Activated T-cell treated with anti-CD3 and anti-CD28 coated beads for 1 hour (primary cell): ENCODE measurements at regions not wholly inside any gene's neighbourhood (a gene's known extent, or its start where the extent isn't known, plus 50 kb on each side); places are given as distances from the start of the nearest gene placed in this dataset.
"Not testable (repeated sequence)": the region's sequence is repeated elsewhere in the genome, so short reads cannot be mapped to it uniquely, and the experiment has no call there.

ENCODE experiments used
- DNase-seq: peaks from one replicate; pipeline ENCODE4 v3.0.0-alpha.2; 2020; ENCODE audit warnings: low read depth

- no peak for DNase-seq
Observed at GRCh38 chr2:129193961-129194360, 785.5 kb upstream of the RAB6C start.

DNA sequence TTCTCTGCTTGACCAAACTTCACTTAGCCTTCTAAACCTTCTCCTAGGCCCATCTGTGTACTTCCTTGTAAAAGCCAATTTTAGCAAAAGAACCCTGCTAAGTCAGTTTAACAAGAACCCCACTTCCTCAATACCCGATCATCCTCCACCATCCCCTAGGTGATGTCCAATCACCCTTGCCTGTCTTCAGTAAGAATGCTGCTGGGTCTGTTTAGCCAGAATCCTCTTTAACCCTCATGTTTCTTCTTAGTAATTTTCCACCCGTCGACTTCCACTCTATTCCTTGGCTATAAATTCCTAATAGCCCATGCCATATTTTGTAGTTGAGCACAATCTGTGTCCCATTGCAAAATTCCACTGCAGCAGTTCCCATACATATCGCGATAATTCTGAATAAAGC lies 780.0 kb upstream of the RAB6C start:
- no peak for DNase-seq

GRCh38 chr2:129201696-129202095 lies 777.8 kb upstream of the RAB6C start:
- no peak for DNase-seq

- DNase-seq: no peak
Observed at GRCh38 chr2:129203331-129203730, 776.1 kb upstream of the RAB6C start.

GRCh38 chr2:129204581-129204980 lies 774.9 kb upstream of the RAB6C start:
- not testable (repeated sequence) for DNase-seq

GRCh38 chr2:129205176-129205575 lies 774.3 kb upstream of the RAB6C start:
- DNase-seq: no peak

- no peak for DNase-seq
Observed at GRCh38 chr2:129205766-129206165, 773.7 kb upstream of the RAB6C start.

DNA sequence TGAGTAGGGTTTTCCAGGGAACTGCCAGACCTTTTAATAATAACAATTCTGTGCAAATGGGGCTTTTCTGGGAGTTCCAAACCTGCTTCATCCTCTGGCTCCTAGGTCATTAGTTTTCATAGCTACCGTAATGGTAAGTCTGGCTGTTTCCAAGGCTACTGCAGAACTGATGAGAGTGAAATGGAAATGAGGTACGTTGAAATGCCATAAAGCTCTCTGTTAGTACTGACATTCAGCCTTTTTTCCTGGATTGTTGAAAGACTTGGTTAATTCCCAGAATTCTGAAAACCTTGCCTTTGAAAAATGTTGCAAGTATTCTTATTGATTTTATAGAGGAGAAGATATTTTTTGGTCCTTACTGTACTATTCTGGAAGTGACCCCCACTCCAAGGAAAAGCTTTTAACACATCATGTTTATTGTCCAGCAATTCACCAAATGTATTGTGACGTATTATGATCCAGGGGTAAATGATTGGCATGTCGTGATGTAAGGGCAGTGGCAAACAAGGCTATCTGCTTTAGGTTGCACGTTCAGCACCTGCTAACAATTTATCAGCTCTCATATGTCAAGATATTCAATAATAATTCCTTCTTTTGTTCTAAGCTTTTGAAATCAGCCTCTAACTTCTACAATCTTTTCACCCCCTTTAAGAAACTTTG lies 767.0 kb upstream of the RAB6C start:
- DNase-seq: no peak

GRCh38 chr2:129224022-129224421 lies 755.4 kb upstream of the RAB6C start:
- no peak for DNase-seq

- no peak for DNase-seq
Observed at GRCh38 chr2:129224486-129224885, 755.0 kb upstream of the RAB6C start.

- DNase-seq: no peak
Observed at GRCh38 chr2:129229196-129229595, 750.3 kb upstream of the RAB6C start.

DNA sequence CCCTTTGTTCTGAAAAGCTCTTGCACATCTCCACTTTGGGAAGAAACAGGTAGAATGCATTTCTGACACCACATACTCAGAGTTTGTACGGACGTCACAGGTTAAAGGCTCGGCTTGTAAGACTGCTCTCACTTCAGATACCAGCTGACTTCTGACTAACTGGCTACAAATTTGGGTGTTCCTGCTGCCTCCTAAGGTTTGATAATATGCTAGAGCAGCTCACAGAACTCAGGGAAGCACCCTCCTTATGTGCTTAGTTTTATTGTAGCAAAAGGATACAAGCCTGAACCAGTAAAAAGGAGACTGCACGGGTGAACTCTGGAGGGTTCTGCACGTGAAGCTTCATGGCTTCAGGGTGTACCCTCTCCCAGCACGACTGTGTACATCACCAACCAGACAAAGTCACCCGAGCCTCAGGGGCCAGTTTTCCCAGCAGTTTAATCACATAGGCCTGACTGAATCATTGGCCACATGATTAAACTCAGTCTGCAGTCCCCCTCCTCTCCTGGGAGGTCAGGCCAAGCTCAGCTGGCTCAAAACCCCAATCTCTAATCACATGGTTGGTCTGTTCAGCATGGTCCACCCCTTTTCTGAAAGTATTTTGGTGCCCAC lies 749.5 kb upstream of the RAB6C start:
- DNase-seq: no peak

DNA sequence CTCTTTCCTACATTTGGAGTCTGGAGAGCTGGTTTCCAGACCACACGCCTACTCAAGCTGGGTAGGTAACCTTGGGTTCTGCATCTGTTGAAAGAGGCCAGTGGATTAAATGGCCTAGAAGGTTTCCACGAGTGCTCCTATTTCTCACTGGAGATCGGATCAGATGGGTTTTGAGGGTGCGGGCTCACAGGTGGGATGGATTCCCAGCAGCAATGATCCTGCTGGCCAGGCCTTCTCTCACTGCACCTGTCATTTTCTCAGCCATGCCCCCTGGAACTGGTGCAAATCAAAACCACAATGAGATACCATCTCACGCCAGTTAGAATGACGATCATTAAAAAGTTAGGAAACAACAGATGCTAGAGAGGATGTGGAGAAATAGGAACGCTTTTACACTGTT lies 747.5 kb upstream of the RAB6C start:
- DNase-seq: no peak

DNA sequence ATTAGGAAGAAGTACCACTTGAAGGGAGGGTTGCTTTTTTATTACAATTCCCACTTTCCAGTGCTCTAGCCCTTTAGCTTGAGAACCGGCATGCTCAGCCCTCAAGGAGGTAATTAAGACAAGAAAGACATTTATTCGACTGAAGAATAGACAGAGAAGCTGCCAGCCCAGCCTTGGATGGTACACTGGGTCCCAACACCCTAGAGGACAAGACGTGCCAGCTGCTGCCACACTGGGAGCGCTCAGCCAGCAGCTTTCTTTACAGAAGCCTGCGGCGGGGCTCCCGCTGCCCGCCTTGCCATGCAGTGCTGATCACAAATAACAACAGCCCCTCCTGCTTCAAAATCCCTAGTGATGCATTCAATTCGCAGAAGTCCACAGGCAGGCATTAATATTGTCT lies 746.3 kb upstream of the RAB6C start:
- no peak for DNase-seq

- no peak for DNase-seq
Observed at GRCh38 chr2:129233751-129234406, 745.6 kb upstream of the RAB6C start.

- no peak for DNase-seq
Observed at GRCh38 chr2:129236601-129237000, 742.9 kb upstream of the RAB6C start.

- no peak for DNase-seq
Observed at GRCh38 chr2:129237966-129238725, 741.3 kb upstream of the RAB6C start.

DNA sequence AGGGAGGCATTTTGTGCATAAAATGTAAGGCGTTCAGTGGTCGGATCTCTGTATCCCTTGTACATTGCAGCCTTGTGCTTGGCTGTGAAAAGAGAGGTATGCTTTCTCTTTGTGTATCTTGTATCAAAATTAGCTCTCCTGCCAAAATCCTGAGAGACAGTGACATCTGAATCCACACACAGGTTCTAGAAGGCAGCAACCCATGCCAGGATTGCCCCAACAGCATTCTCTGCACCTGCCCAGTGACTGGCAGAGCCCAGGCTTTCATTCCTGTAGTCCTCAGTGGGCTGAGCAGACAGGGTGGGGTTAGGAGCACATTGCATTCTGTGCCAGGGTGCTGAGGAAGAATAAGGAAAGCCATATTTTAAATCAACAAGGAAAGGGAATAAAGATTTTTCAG lies 740.3 kb upstream of the RAB6C start:
- DNase-seq: no peak

DNA sequence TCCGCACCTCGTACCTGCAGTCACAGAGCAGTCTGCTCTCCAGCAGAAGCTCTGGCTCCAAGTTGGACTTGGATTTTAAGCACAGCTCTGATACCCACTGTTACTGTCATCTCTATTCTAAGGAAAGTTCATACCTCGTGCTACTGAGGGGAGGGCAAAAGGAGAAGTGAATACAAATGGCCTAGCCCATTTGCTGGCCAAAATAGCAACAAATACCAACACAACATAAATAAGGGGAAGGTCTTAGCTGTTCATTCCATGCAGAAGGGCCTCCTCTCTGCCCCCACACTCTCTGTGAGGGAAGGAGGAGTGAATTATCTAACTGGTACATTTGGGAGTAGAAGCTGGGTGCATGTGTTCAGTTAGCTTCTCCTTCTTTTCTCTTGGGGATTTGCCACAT lies 739.4 kb upstream of the RAB6C start:
- no peak for DNase-seq

- DNase-seq: no peak
Observed at GRCh38 chr2:129242269-129242668, 737.2 kb upstream of the RAB6C start.

DNA sequence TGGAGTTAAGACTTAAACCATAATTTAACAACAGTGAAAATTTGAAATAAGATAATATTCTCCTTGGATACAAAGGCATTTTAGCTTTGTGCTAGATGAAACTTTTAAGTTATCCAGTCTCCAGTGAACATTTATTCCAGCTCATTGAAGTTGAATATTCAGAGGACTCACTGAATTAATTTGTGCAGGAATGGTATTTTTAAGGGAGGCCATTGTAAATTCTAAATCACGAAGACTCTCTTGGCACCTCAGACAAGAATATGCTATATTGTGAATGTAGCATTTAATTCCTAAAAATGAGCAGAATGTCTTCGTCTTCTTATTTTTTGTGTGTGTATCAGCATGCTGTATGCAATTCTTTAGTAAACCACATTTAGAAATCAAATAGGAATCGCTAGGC lies 731.7 kb upstream of the RAB6C start:
- no peak for DNase-seq

DNA sequence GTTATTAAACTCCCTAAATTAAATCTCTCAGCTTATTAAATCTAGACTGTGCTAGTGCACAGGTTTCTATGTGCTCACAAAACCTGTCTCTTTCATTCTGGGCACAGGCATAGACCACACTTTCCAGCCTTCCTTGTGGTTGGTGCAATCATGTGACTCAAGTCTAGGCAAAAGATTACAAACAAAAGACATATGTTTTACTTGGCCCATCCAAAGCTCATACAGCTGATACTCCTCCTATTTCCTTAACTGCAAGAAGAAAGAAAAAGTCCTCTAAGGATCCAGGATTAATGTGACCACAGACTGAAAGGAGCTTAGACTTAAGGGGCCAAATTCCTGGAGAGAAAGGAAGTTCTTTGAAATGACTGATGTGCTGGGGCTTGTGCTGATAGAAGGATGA lies 731.3 kb upstream of the RAB6C start:
- DNase-seq: no peak
